H9 (cell line): ENCODE measurements at regions not wholly inside any gene's neighbourhood (a gene's known extent, or its start where the extent isn't known, plus 50 kb on each side); places are given as distances from the start of the nearest gene placed in this dataset.

Experiments
- DNase-seq: peaks from one replicate; pipeline ENCODE4 v3.0.0-alpha.2; 2017
- H2AFZ ChIP-seq: one replicate; pipeline ENCODE4 v1.6.1; 2013; ENCODE audit warnings: mild to moderate bottlenecking, low read length, control low read depth, moderate library complexity
- H2AK5ac ChIP-seq: 2 replicates; pipeline ENCODE4 v1.6.1; 2013; ENCODE audit warnings: low read length, control low read depth, mixed read lengths; ENCODE audit not compliant: insufficient read length
- H2BK120ac ChIP-seq: one replicate; pipeline ENCODE4 v1.6.1; 2013; ENCODE audit warnings: low read depth, mild to moderate bottlenecking, low read length, control low read depth, inconsistent platforms; ENCODE audit not compliant: poor library complexity, severe bottlenecking
- H2BK12ac ChIP-seq: 2 replicates; pipeline ENCODE4 v1.6.1; 2013; ENCODE audit warnings: low read length, control low read depth, mixed read lengths, low read depth; ENCODE audit not compliant: insufficient read length
- H2BK15ac ChIP-seq: 2 replicates; pipeline ENCODE4 v1.6.1; 2013; ENCODE audit warnings: low read depth, low read length, control low read depth
- H2BK20ac ChIP-seq: one replicate; pipeline ENCODE4 v1.6.1; 2013; ENCODE audit warnings: low read depth, mild to moderate bottlenecking, low read length, control low read depth, inconsistent platforms; ENCODE audit not compliant: poor library complexity, severe bottlenecking
- H2BK5ac ChIP-seq: 2 replicates; pipeline ENCODE4 v1.6.1; 2013; ENCODE audit warnings: low read length, control low read depth, mixed read lengths; ENCODE audit not compliant: insufficient read length
- H3K14ac ChIP-seq: 2 replicates; pipeline ENCODE4 v1.6.1; 2013; ENCODE audit warnings: low read length, control low read depth; ENCODE audit not compliant: insufficient read depth
- H3K18ac ChIP-seq: 2 replicates; pipeline ENCODE4 v1.6.1; 2013; ENCODE audit warnings: low read depth, mild to moderate bottlenecking, mixed read lengths, low read length, control low read depth; ENCODE audit not compliant: insufficient read length
- H3K23ac ChIP-seq: 2 replicates; pipeline ENCODE4 v1.6.1; 2013; ENCODE audit warnings: low read length, control low read depth, mixed read lengths, low read depth; ENCODE audit not compliant: insufficient read length
- H3K23me2 ChIP-seq: 2 replicates; pipeline ENCODE4 v1.6.1; 2013; ENCODE audit warnings: low read depth, mild to moderate bottlenecking, mixed read lengths, low read length, control low read depth; ENCODE audit not compliant: insufficient read length, poor library complexity, severe bottlenecking
- H3K27ac ChIP-seq: 2 replicates; pipeline ENCODE4 v1.5.1; 2013; ENCODE audit warnings: low read length, control low read depth, mixed read lengths, low read depth; ENCODE audit not compliant: insufficient read length
- H3K27me3 ChIP-seq: 2 replicates; pipeline ENCODE4 v1.6.1; 2013; ENCODE audit warnings: low read length, control low read depth, inconsistent platforms; ENCODE audit not compliant: insufficient read depth
- H3K4ac ChIP-seq: 2 replicates; pipeline ENCODE4 v1.6.1; 2013; ENCODE audit warnings: low read depth, mild to moderate bottlenecking, control low read depth, inconsistent platforms, low read length, moderate library complexity
- H3K4me1 ChIP-seq: 2 replicates; pipeline ENCODE4 v1.6.1; 2013; ENCODE audit warnings: low read length, control low read depth, inconsistent platforms; ENCODE audit not compliant: insufficient read depth
- H3K4me2 ChIP-seq: 2 replicates; pipeline ENCODE4 v1.6.1; 2013; ENCODE audit warnings: low read length, control low read depth, mixed read lengths; ENCODE audit not compliant: insufficient read length, insufficient read depth
- H3K56ac ChIP-seq: 2 replicates; pipeline ENCODE4 v1.6.1; 2013; ENCODE audit warnings: low read depth, mild to moderate bottlenecking, mixed read lengths, low read length, control low read depth; ENCODE audit not compliant: insufficient read length
- H3K79me1 ChIP-seq: 2 replicates; pipeline ENCODE4 v1.6.1; 2013; ENCODE audit warnings: low read depth, mild to moderate bottlenecking, moderate library complexity, low read length, control low read depth, inconsistent platforms; ENCODE audit not compliant: insufficient read depth, poor library complexity, severe bottlenecking
- H3K79me2 ChIP-seq: 2 replicates; pipeline ENCODE4 v1.6.1; 2013; ENCODE audit warnings: low read length, control low read depth, inconsistent platforms; ENCODE audit not compliant: insufficient read depth
- H3K9ac ChIP-seq: 2 replicates; pipeline ENCODE4 v1.6.1; 2013; ENCODE audit warnings: low read length, control low read depth, mixed read lengths; ENCODE audit not compliant: insufficient read length; ENCODE audit errors: extremely low read depth
- H3K9me3 ChIP-seq: one replicate; pipeline ENCODE4 v1.6.1; 2013; ENCODE audit warnings: low read depth, low read length, inconsistent platforms; ENCODE audit not compliant: control insufficient read depth
- H3T11ph ChIP-seq: one replicate; pipeline ENCODE4 v1.6.1; 2013; ENCODE audit warnings: mild to moderate bottlenecking, low read length, control low read depth, inconsistent platforms
- H4K20me1 ChIP-seq: one replicate; pipeline ENCODE4 v1.6.1; 2013; ENCODE audit not compliant: control insufficient read depth, insufficient read length, insufficient read depth
- H4K5ac ChIP-seq: 2 replicates; pipeline ENCODE4 v1.6.1; 2013; ENCODE audit warnings: low read depth, mild to moderate bottlenecking, mixed read lengths, low read length, control low read depth; ENCODE audit not compliant: insufficient read length
- H4K8ac ChIP-seq: replicated peaks from 2 replicates; pipeline ENCODE4 v1.6.1; 2013; ENCODE audit warnings: low read length, control low read depth, mixed read lengths, low read depth; ENCODE audit not compliant: insufficient read length
- H4K91ac ChIP-seq: 2 replicates; pipeline ENCODE4 v1.6.1; 2013; ENCODE audit warnings: low read depth, mild to moderate bottlenecking, moderate library complexity, mixed read lengths, low read length, control low read depth; ENCODE audit not compliant: insufficient read length
- H3K27ac Mint-ChIP-seq, 3 experiments: 2 replicates in 2 of 3; 3 replicates in 1 of 3; pipeline ENCODE4 v1.8.0; 2020 to 2021; ENCODE audit warnings: mixed read lengths in 3 of 3, mild to moderate bottlenecking in 1 of 3, moderate library complexity in 1 of 3
- H3K27me3 Mint-ChIP-seq: 2 replicates; pipeline ENCODE4 v1.8.0; 2021; ENCODE audit warnings: low read depth, mild to moderate bottlenecking, moderate library complexity, mixed read lengths
- H3K36me3 Mint-ChIP-seq, 3 experiments: 2 replicates in 2 of 3; 3 replicates in 1 of 3; pipeline ENCODE4 v1.8.0; 2020 to 2021; ENCODE audit warnings: low read depth in 3 of 3, mixed read lengths in 3 of 3; ENCODE audit not compliant: insufficient read depth in 1 of 3
- H3K4me1 Mint-ChIP-seq, 2 experiments: 2 replicates each; pipeline ENCODE4 v1.8.0; 2020; ENCODE audit warnings: mixed read lengths in 2 of 2
- H3K4me3 Mint-ChIP-seq, 2 experiments: 2 replicates in 1 of 2; 3 replicates in 1 of 2; pipeline ENCODE4 v1.8.0; 2020 to 2021; ENCODE audit warnings: mild to moderate bottlenecking in 2 of 2, mixed read lengths in 2 of 2, moderate library complexity in 1 of 2
- H3K9me3 Mint-ChIP-seq, 2 experiments: 2 replicates in 1 of 2; 3 replicates in 1 of 2; pipeline ENCODE4 v1.8.0; 2020; ENCODE audit warnings: mild to moderate bottlenecking in 2 of 2, mixed read lengths in 2 of 2, moderate library complexity in 1 of 2
- WGBS: extraction: QIAGEN DNeasy Blood & Tissue Kit; methylation state at CpG from one replicate; pipeline ENCODE4 v1.1.7; 2013; ENCODE audit warnings: missing lambda C conversion rate, low lambda C conversion rate, mixed read lengths; ENCODE audit not compliant: insufficient read length; ENCODE audit errors: extremely low coverage; 5-methylcytosine and 5-hydroxymethylcytosine counted together
- TF ChIP-seq, protein P1 (sequence below): fragments of 200-600 bp; sonication (generic); conservative IDR thresholded peaks from 3 replicates; pipeline ENCODE4 v1.8.0; 2021; ENCODE audit warnings: antibody characterized with exemption, mild to moderate bottlenecking

DNA sequence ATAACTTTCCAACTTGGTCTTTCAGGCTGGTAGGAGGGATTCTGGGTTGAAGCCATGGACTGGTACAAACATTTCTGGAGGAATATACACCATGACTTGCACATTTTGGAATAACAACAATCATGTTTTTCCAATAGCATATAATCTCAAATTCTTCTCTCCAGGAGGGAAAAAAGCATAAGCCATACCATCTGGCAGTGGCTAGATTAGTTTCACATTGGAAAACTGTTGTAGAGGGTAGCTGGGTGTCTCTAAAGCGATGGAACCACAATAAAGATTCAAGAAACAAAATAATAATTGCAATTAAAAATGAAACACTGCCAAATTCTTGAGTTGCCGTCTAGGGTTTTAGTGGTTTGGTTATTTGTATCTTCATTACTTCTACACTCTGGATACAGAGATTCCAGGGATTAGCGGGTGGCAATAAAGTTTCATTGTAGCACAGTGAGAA lies 278.5 kb upstream of the RASGRP1 start:
- TF ChIP-seq, protein P1, sequence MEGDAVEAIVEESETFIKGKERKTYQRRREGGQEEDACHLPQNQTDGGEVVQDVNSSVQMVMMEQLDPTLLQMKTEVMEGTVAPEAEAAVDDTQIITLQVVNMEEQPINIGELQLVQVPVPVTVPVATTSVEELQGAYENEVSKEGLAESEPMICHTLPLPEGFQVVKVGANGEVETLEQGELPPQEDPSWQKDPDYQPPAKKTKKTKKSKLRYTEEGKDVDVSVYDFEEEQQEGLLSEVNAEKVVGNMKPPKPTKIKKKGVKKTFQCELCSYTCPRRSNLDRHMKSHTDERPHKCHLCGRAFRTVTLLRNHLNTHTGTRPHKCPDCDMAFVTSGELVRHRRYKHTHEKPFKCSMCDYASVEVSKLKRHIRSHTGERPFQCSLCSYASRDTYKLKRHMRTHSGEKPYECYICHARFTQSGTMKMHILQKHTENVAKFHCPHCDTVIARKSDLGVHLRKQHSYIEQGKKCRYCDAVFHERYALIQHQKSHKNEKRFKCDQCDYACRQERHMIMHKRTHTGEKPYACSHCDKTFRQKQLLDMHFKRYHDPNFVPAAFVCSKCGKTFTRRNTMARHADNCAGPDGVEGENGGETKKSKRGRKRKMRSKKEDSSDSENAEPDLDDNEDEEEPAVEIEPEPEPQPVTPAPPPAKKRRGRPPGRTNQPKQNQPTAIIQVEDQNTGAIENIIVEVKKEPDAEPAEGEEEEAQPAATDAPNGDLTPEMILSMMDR: no peak
- no peak overlapping the region for H3K56ac ChIP-seq
- H3K9ac ChIP-seq: no peak overlapping the region
- Mint-ChIP-seq H3K36me3 (peaks cover 0 to 5% (median 3%) of the 10 kb centered on the region in 3 experiments; a peak in 3 of 7 replicates), H3K9me3 (peaks cover 5 to 6% of the 10 kb centered on the region in 2 experiments; a peak in 4 of 5 replicates), H3K4me3 (no peak overlapping the region), H3K4me1 (peaks cover 19 to 24% of the 10 kb centered on the region in 2 experiments), H3K27ac (no peak overlapping the region), H3K27me3 (no peaks in the 10 kb centered on the region)
- no peaks in the 10 kb centered on the region for H3K9me3 ChIP-seq
- H2BK120ac ChIP-seq: no peak overlapping the region
- no peak overlapping the region for H4K8ac ChIP-seq
- no peaks in the 10 kb centered on the region for H4K20me1 ChIP-seq
- no peak overlapping the region for H3K23ac ChIP-seq
- no peak overlapping the region for H2BK12ac ChIP-seq
- no peak overlapping the region for H2BK20ac ChIP-seq
- no peaks in the 10 kb centered on the region for H3K79me2 ChIP-seq
- H3K27me3 ChIP-seq: no peaks in the 10 kb centered on the region
- H3K14ac ChIP-seq: no peak overlapping the region
- no peak overlapping the region for H2BK5ac ChIP-seq
- no peak overlapping the region for H2AK5ac ChIP-seq
- no peak for DNase-seq
- no peaks in the 10 kb centered on the region for H3K4me1 ChIP-seq
- no peak overlapping the region for H3K27ac ChIP-seq
- no peak overlapping the region for H3T11ph ChIP-seq
- no peak overlapping the region for H4K5ac ChIP-seq
- H3K4ac ChIP-seq: no peak overlapping the region
- no peak overlapping the region for H2BK15ac ChIP-seq
- no peak overlapping the region for H2AFZ ChIP-seq
- no peak overlapping the region for H3K18ac ChIP-seq
- H4K91ac ChIP-seq: no peak overlapping the region
- no peak overlapping the region for H3K4me2 ChIP-seq
- H3K79me1 ChIP-seq: no peaks in the 10 kb centered on the region
- WGBS: no CpG with 5 or more reads among the region's 3 CpGs
- H3K23me2 ChIP-seq: no peaks in the 10 kb centered on the region
